SK-N-SH (cell line): ENCODE measurements at regions not wholly inside any gene's neighbourhood (a gene's known extent, or its start where the extent isn't known, plus 50 kb on each side); places are given as distances from the start of the nearest gene placed in this dataset.

Experiments
- CTCF ChIA-PET: fragments of 300-600, 350-600 bp; formaldehyde crosslinking; extraction: SDS; loops from one replicate; lab custom pipeline; 2021; lab: Yijun Ruan, JAX
- POLR2A ChIA-PET: fragments of 350-600 bp; sonication (Branson Sonifier 250); formaldehyde crosslinking; extraction: SDS; loops from one replicate; lab custom pipeline; 2020; ENCODE audit warnings: antibody characterized with exemption, inconsistent platforms; lab: Yijun Ruan, JAX
- DNase-seq: peaks from one replicate; pipeline ENCODE4 v3.0.0; 2012
- H2AFZ ChIP-seq: fragments of 200-600 bp; sonication (generic); 2 replicates; pipeline ENCODE4 v1.8.1; 2016; ENCODE audit warnings: antibody characterized with exemption, mild to moderate bottlenecking, low read depth
- H3F3A ChIP-seq: fragments of 200-600 bp; sonication (generic); replicated peaks from 2 replicates; pipeline ENCODE3; 2016; ENCODE audit warnings: antibody characterized with exemption, mild to moderate bottlenecking; ENCODE audit not compliant: insufficient read depth
- H3K27ac ChIP-seq, 2 experiments: fragments of 200-500 bp in 1 of 2; fragments of 200-600 bp in 1 of 2; sonication (Bioruptor generic) in 1 of 2; sonication (generic), shearing (Covaris generic) in 1 of 2; 2 replicates each; pipeline versions ENCODE4 v1.5.1 to v1.6.1; 2014 to 2016; ENCODE audit warnings: low read depth in 2 of 2, inconsistent platforms in 1 of 2, low read length in 1 of 2, mild to moderate bottlenecking in 1 of 2, mixed read lengths in 1 of 2
- H3K27me3 ChIP-seq: fragments of 200-600 bp; sonication (generic), shearing (Covaris generic); 2 replicates; pipeline ENCODE4 v1.6.1; 2016; ENCODE audit warnings: mixed run types; ENCODE audit not compliant: insufficient read depth
- H3K36me3 ChIP-seq, 2 experiments: fragments of 200-500 bp in 1 of 2; fragments of 200-600 bp in 1 of 2; sonication (Bioruptor generic) in 1 of 2; sonication (generic) in 1 of 2; replicated peaks in 1 of 2; 2 replicates each; pipeline versions ENCODE3 to v1.5.1; 2014 to 2016; ENCODE audit warnings: low read length in 1 of 2, mild to moderate bottlenecking in 1 of 2; ENCODE audit not compliant: insufficient read depth in 2 of 2, control insufficient read depth in 1 of 2
- H3K4me1 ChIP-seq, 2 experiments: fragments of 200-500 bp in 1 of 2; fragments of 200-600 bp in 1 of 2; sonication (Bioruptor generic) in 1 of 2; sonication (generic), shearing (Covaris generic) in 1 of 2; 2 replicates each; pipeline versions ENCODE4 v1.5.1 to v1.6.1; 2014 to 2016; ENCODE audit warnings: low read depth in 1 of 2, low read length in 1 of 2, mixed run types in 1 of 2; ENCODE audit not compliant: insufficient read depth in 2 of 2, control insufficient read depth in 1 of 2
- H3K4me2 ChIP-seq: fragments of 200-600 bp; sonication (generic), shearing (Covaris generic); 2 replicates; pipeline ENCODE4 v1.6.1; 2017; ENCODE audit warnings: mixed run types
- H3K4me3 ChIP-seq, 2 experiments: fragments of 200-500 bp in 1 of 2; fragments of 200-600 bp in 1 of 2; sonication (Bioruptor generic) in 1 of 2; sonication (generic), shearing (Covaris generic) in 1 of 2; 2 replicates each; pipeline versions ENCODE4 v1.5.1 to v1.8.1; 2014 to 2016; ENCODE audit warnings: low read depth in 2 of 2, inconsistent platforms in 1 of 2, low read length in 1 of 2, mild to moderate bottlenecking in 1 of 2, mixed read lengths in 1 of 2, moderate library complexity in 1 of 2
- H3K79me2 ChIP-seq: fragments of 200-600 bp; sonication (generic); 2 replicates; pipeline ENCODE4 v1.8.1; 2017; ENCODE audit warnings: mild to moderate bottlenecking; ENCODE audit not compliant: insufficient read depth
- H3K9ac ChIP-seq: fragments of 200-600 bp; sonication (generic); 2 replicates; pipeline ENCODE4 v1.6.1; 2017; ENCODE audit warnings: mixed run types
- H3K9me2 ChIP-seq: fragments of 200-600 bp; sonication (generic); 2 replicates; pipeline ENCODE4 v1.6.1; 2017; ENCODE audit warnings: mixed run types
- H3K9me3 ChIP-seq: fragments of 200-600 bp; sonication (generic); 2 replicates; pipeline ENCODE4 v1.6.1; 2017; ENCODE audit warnings: mixed run types, mild to moderate bottlenecking, moderate library complexity
- H4K20me1 ChIP-seq: fragments of 200-600 bp; sonication (generic); 2 replicates; pipeline ENCODE4 v1.6.1; 2017; ENCODE audit warnings: mild to moderate bottlenecking, mixed run types; ENCODE audit not compliant: insufficient read depth
- ELF1 ChIP-seq: IDR thresholded peaks from 2 replicates; pipeline ENCODE4 v1.4.0; 2012
- EP300 ChIP-seq, 2 experiments: IDR thresholded peaks; 2 replicates each; pipeline versions ENCODE4 v1.4.0 to v1.6.1; 2012; ENCODE audit warnings: borderline replicate concordance in 1 of 2, low read depth in 1 of 2, low read length in 1 of 2
- EZH2phosphoT487 ChIP-seq: fragments of 200-600 bp; sonication (generic); IDR thresholded peaks from 2 replicates; pipeline ENCODE4 v1.6.1; 2017; ENCODE audit warnings: low read depth, mixed run types, mild to moderate bottlenecking, antibody characterized with exemption, moderate library complexity, borderline replicate concordance
- FOSL2 ChIP-seq: IDR thresholded peaks from 2 replicates; pipeline ENCODE4 v1.4.0; 2012; ENCODE audit warnings: low read depth, mild to moderate bottlenecking, moderate library complexity, borderline replicate concordance
- FOXJ3 ChIP-seq: sonication (generic); formaldehyde crosslinking; IDR thresholded peaks from 2 replicates; pipeline ENCODE4 v1.5.1; 2020; ENCODE audit warnings: mild to moderate bottlenecking, missing genetic modification reagents
- IRF3 ChIP-seq: fragments of 150-350 bp; IDR thresholded peaks from 2 replicates; pipeline ENCODE4 v1.6.1; 2016; ENCODE audit warnings: mild to moderate bottlenecking, low read depth, low read length
- JUND ChIP-seq: IDR thresholded peaks from 2 replicates; pipeline ENCODE4 v1.4.0; 2012
- NFIC ChIP-seq: IDR thresholded peaks from 2 replicates; pipeline ENCODE4 v1.4.0; 2012; ENCODE audit warnings: borderline replicate concordance
- NRF1 ChIP-seq: IDR thresholded peaks from 2 replicates; pipeline ENCODE4 v1.6.1; 2012; ENCODE audit warnings: low read depth, mild to moderate bottlenecking, low read length
- PBX3 ChIP-seq: IDR thresholded peaks from 2 replicates; pipeline ENCODE4; 2012
- RAD21 ChIP-seq: IDR thresholded peaks from 2 replicates; pipeline ENCODE4 v1.6.1; 2012; ENCODE audit warnings: mild to moderate bottlenecking, low read length
- RCOR1 ChIP-seq: fragments of 150-350 bp; IDR thresholded peaks from 2 replicates; pipeline ENCODE4 v1.6.1; 2017; ENCODE audit warnings: antibody characterized with exemption, low read length
- REST ChIP-seq: IDR thresholded peaks from 2 replicates; pipeline ENCODE4 v1.6.1; 2012; ENCODE audit warnings: mild to moderate bottlenecking, low read depth, low read length, moderate library complexity
- SMC3 ChIP-seq: IDR thresholded peaks from 2 replicates; pipeline ENCODE4 v1.6.1; 2012; ENCODE audit warnings: low read depth, low read length, improper control_type of control experiment
- TAF1 ChIP-seq: IDR thresholded peaks from 2 replicates; pipeline ENCODE4 v1.6.1; 2012; ENCODE audit warnings: low read depth, mild to moderate bottlenecking, low read length, moderate library complexity, borderline replicate concordance
- TCF12 ChIP-seq: IDR thresholded peaks from 2 replicates; pipeline ENCODE4 v1.4.0; 2012
- TEAD4 ChIP-seq: IDR thresholded peaks from 2 replicates; pipeline ENCODE4 v1.4.0; 2012; ENCODE audit warnings: mild to moderate bottlenecking, borderline replicate concordance; ENCODE audit not compliant: insufficient read depth
- USF1 ChIP-seq: IDR thresholded peaks from 2 replicates; pipeline ENCODE4 v1.4.0; 2012; ENCODE audit warnings: low read depth, borderline replicate concordance
- YY1 ChIP-seq: IDR thresholded peaks from 2 replicates; pipeline ENCODE4 v1.4.0; 2012; ENCODE audit warnings: low read depth, mild to moderate bottlenecking
- ZBTB33 ChIP-seq: IDR thresholded peaks from 2 replicates; pipeline ENCODE4 v1.4.0; 2012; ENCODE audit warnings: low read depth, borderline replicate concordance
- WGBS: methylation state at CpG from one replicate; pipeline ENCODE4 v1.1.6; 2017; ENCODE audit warnings: low lambda C conversion rate; 5-methylcytosine and 5-hydroxymethylcytosine counted together

GRCh38 chr11:19316434-19316833 is 75.7 kb upstream of the E2F8 start:
- Histone ChIP-seq H3K36me3 (no peaks in the 10 kb centered on the region), H3K79me2 (no peaks in the 10 kb centered on the region), H2AFZ (no peak overlapping the region), H3K27me3 (peaks cover 32% of the 10 kb centered on the region; the same call in 1 of the 2 replicates), H3K4me1 (peaks cover 0 to 9% of the 10 kb centered on the region in 2 experiments; a peak in 1 of 4 replicates), H3K4me2 (no peak overlapping the region), H4K20me1 (no peaks in the 10 kb centered on the region), H3K9ac (no peak overlapping the region), H3K9me2 (no peaks in the 10 kb centered on the region), H3K9me3 (no peaks in the 10 kb centered on the region), H3K4me3 (no peak overlapping the region), H3K27ac (no peak overlapping the region), H3F3A (peaks cover 3% of the 10 kb centered on the region)
- CTCF ChIA-PET, result interaction anchor here (0.6 to 0.9 kb wide), 2 partner anchors 56 to 243 kb away, joined by 3 read pairs; no protein-coding TSS in a partner anchor
- no peak for DNase-seq
- WGBS, result 54% methylated on average over 7 of the region's 7 CpGs
- POLR2A ChIA-PET, result no interaction called here
- no peak for TF ChIP-seq EP300 (IDR thresholded peaks at IDR 0.05; ENCODE audit: borderline replicate concordance in 1 of 2, low read depth in 1 of 2, low read length in 1 of 2)
- no peak for TF ChIP-seq SMC3
- TF ChIP-seq USF1, result no peak
- no peak for TF ChIP-seq RAD21
- TF ChIP-seq YY1, result no peak
- no peak for TF ChIP-seq TCF12
- no peak for TF ChIP-seq ELF1
- TF ChIP-seq PBX3, result no peak
- TF ChIP-seq JUND, result no peak
- no peak for TF ChIP-seq FOSL2

- no peaks in the 10 kb centered on the region for H3K9me2 ChIP-seq
- H3K9ac ChIP-seq, result no peak overlapping the region
- H3K4me3 ChIP-seq, result no peak overlapping the region
- no peak overlapping the region for H3K27ac ChIP-seq
- H3K4me2 ChIP-seq, result no peak overlapping the region
- no peaks in the 10 kb centered on the region for H3K9me3 ChIP-seq
- ChIA-PET CTCF (interaction anchor here (1.2 kb wide), 1 partner anchor 11 kb away, joined by 3 read pairs; no protein-coding TSS in a partner anchor), POLR2A (no interaction called here)
- H3K27me3 ChIP-seq, result peaks cover 28% of the 10 kb centered on the region; the same call in 1 of the 2 replicates
- H2AFZ ChIP-seq, result no peak overlapping the region
- peaks cover 3% of the 10 kb centered on the region for H3F3A ChIP-seq
- H4K20me1 ChIP-seq, result no peaks in the 10 kb centered on the region
- H3K79me2 ChIP-seq, result no peaks in the 10 kb centered on the region
- H3K4me1 ChIP-seq, result peaks cover 0 to 9% of the 10 kb centered on the region in 2 experiments; a peak in 1 of 4 replicates
- DNase-seq, result no peak
- WGBS, result 28% methylated on average over 2 of the region's 2 CpGs
- no peaks in the 10 kb centered on the region for H3K36me3 ChIP-seq
- TF ChIP-seq TEAD4, result no peak
- TF ChIP-seq REST, result no peak
- no peak for TF ChIP-seq FOSL2
- TF ChIP-seq EZH2phosphoT487, result no peak
- no peak for TF ChIP-seq TAF1
- TF ChIP-seq NRF1, result no peak
- no peak for TF ChIP-seq NFIC
- no peak for TF ChIP-seq RCOR1
- TF ChIP-seq IRF3, result no peak
- no peak for TF ChIP-seq EP300 (IDR thresholded peaks at IDR 0.05; ENCODE audit: borderline replicate concordance in 1 of 2, low read depth in 1 of 2, low read length in 1 of 2)
- TF ChIP-seq JUND, result no peak
- TF ChIP-seq ZBTB33, result no peak
- TF ChIP-seq RAD21, result no peak
- no peak for TF ChIP-seq FOXJ3
Observed at GRCh38 chr11:19315511-19315910, 74.8 kb upstream of the E2F8 start.
